ENCODE measurements at regions not wholly inside any gene's neighbourhood (a gene's known extent, or its start where the extent isn't known, plus 50 kb on each side); places are given as distances from the start of the nearest gene placed in this dataset.

GRCh38 chr20:39795401-39796272 lies 833.5 kb downstream of the DHX35 start:
- no peak for DNase-seq

GRCh38 chr20:39792334-39792733 lies 830.2 kb downstream of the DHX35 start:
- no peak for DNase-seq

- no peak for DNase-seq
Measured at GRCh38 chr20:39789411-39789810, 827.3 kb downstream of the DHX35 start.

GRCh38 chr20:39785252-39785917 lies 823.2 kb downstream of the DHX35 start:
- DNase-seq: no peak

- DNase-seq: no peak
Measured at GRCh38 chr20:39784693-39785092, 822.5 kb downstream of the DHX35 start.

- no peak for DNase-seq
Measured at GRCh38 chr20:39778847-39779604, 816.9 kb downstream of the DHX35 start.

- DNase-seq: no peak
Measured at GRCh38 chr20:39778431-39778830, 816.3 kb downstream of the DHX35 start.

- no peak for DNase-seq
Measured at GRCh38 chr20:39777610-39778009, 815.5 kb downstream of the DHX35 start.

GRCh38 chr20:39775110-39775509 lies 813.0 kb downstream of the DHX35 start:
- no peak for DNase-seq

- DNase-seq: no peak
Measured at GRCh38 chr20:39773380-39774000, 811.3 kb downstream of the DHX35 start.

- no peak for DNase-seq
Measured at GRCh38 chr20:39767352-39767751, 805.2 kb downstream of the DHX35 start.

- DNase-seq: no peak
Measured at GRCh38 chr20:39766333-39766732, 804.2 kb downstream of the DHX35 start.

- no peak for DNase-seq
Measured at GRCh38 chr20:39762716-39763115, 800.6 kb downstream of the DHX35 start.

GRCh38 chr20:39758876-39759275 lies 796.7 kb downstream of the DHX35 start:
- DNase-seq: no peak

- no peak for DNase-seq
Measured at GRCh38 chr20:39756828-39757227, 794.7 kb downstream of the DHX35 start.

- DNase-seq: no peak
Measured at GRCh38 chr20:39756369-39756768, 794.2 kb downstream of the DHX35 start.

- DNase-seq: no peak
Measured at GRCh38 chr20:39752262-39752876, 790.2 kb downstream of the DHX35 start.

- DNase-seq: no peak
Measured at GRCh38 chr20:39751557-39752137, 789.5 kb downstream of the DHX35 start.

- DNase-seq: no peak
Measured at GRCh38 chr20:39745380-39745779, 783.2 kb downstream of the DHX35 start.

GRCh38 chr20:39738651-39739050 lies 776.5 kb downstream of the DHX35 start:
- DNase-seq: no peak

- no peak for DNase-seq
Measured at GRCh38 chr20:39736434-39737327, 774.5 kb downstream of the DHX35 start.
